ENCODE measurements at regions not wholly inside any gene's neighbourhood (a gene's known extent, or its start where the extent isn't known, plus 50 kb on each side); places are given as distances from the start of the nearest gene placed in this dataset.
A peak's percentile ranks its signal among the peaks of the same experiment; 100 is the strongest.
"Not testable (repeated sequence)": the region's sequence is repeated elsewhere in the genome, so short reads cannot be mapped to it uniquely, and the experiment has no call there.

- no peaks in the 10 kb centered on the region for H3K9me3 ChIP-seq (replicated peaks; ENCODE audit: low read length)
- no peaks in the 10 kb centered on the region for H3K4me1 ChIP-seq (ENCODE audit: control insufficient read depth, insufficient read depth, low read length)
- H3K4me2 ChIP-seq (ENCODE audit: low read length): no peak overlapping the region
- no peaks in the 10 kb centered on the region for H3K27me3 ChIP-seq (ENCODE audit: control insufficient read depth, insufficient read depth, low read length)
- no peaks in the 10 kb centered on the region for H3K36me3 ChIP-seq (ENCODE audit: insufficient read depth, low read length)
- H3K9ac ChIP-seq (ENCODE audit: low read depth, low read length): no peak overlapping the region
- no peak overlapping the region for H3K4me3 ChIP-seq (ENCODE audit: low read length)
Observed at GRCh38 chr2:57685032-57685431, 361.6 kb upstream of the VRK2 start.

- Histone ChIP-seq H3K9ac (ENCODE audit: low read depth, low read length) (no peak overlapping the region), H3K4me2 (ENCODE audit: low read length) (no peak overlapping the region), H3K36me3 (ENCODE audit: insufficient read depth, low read length) (no peaks in the 10 kb centered on the region), H3K9me3 (replicated peaks; ENCODE audit: low read length) (peaks cover 3% of the 10 kb centered on the region), H3K27me3 (ENCODE audit: control insufficient read depth, insufficient read depth, low read length) (no peaks in the 10 kb centered on the region), H3K4me1 (ENCODE audit: control insufficient read depth, insufficient read depth, low read length) (no peaks in the 10 kb centered on the region), H3K4me3 (ENCODE audit: low read length) (no peak overlapping the region)
Observed at GRCh38 chr2:57692395-57692794, 354.2 kb upstream of the VRK2 start.

GRCh38 chr2:57693177-57693576, 353.4 kb upstream of the VRK2 start:
- H3K4me3 ChIP-seq (ENCODE audit: low read length): no peak overlapping the region
- no peaks in the 10 kb centered on the region for H3K27me3 ChIP-seq (ENCODE audit: control insufficient read depth, insufficient read depth, low read length)
- no peak overlapping the region for H3K4me2 ChIP-seq (ENCODE audit: low read length)
- no peak overlapping the region for H3K9ac ChIP-seq (ENCODE audit: low read depth, low read length)
- H3K36me3 ChIP-seq (ENCODE audit: insufficient read depth, low read length): no peaks in the 10 kb centered on the region
- no peaks in the 10 kb centered on the region for H3K4me1 ChIP-seq (ENCODE audit: control insufficient read depth, insufficient read depth, low read length)
- H3K9me3 ChIP-seq (replicated peaks; ENCODE audit: low read length): peaks cover 3% of the 10 kb centered on the region

DNA sequence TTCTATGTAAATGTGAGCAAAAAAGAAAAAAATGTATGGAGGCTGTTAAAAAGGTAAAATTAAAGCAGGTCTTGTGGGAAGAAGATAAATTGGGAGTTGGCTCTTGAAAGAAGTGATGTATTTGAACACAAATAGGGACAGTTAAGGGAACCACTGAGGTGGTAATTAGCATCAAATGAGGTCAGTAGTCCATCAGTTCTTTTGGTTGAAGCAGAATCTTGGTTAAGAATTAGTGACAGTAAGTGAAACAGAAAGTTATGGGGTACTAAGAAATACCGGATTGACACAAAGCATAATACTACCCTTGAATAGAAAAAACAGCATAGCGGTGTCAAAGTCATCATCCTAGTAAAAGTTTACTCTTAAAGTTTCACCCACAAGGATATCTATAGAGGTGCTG, 352.6 kb upstream of the VRK2 start:
- Histone ChIP-seq H3K27me3 (ENCODE audit: control insufficient read depth, insufficient read depth, low read length) (no peaks in the 10 kb centered on the region), H3K9ac (ENCODE audit: low read depth, low read length) (no peak overlapping the region), H3K9me3 (replicated peaks; ENCODE audit: low read length) (peaks cover 3% of the 10 kb centered on the region), H3K4me2 (ENCODE audit: low read length) (no peak overlapping the region), H3K4me3 (ENCODE audit: low read length) (no peak overlapping the region), H3K4me1 (ENCODE audit: control insufficient read depth, insufficient read depth, low read length) (no peaks in the 10 kb centered on the region), H3K36me3 (ENCODE audit: insufficient read depth, low read length) (no peaks in the 10 kb centered on the region)

DNA sequence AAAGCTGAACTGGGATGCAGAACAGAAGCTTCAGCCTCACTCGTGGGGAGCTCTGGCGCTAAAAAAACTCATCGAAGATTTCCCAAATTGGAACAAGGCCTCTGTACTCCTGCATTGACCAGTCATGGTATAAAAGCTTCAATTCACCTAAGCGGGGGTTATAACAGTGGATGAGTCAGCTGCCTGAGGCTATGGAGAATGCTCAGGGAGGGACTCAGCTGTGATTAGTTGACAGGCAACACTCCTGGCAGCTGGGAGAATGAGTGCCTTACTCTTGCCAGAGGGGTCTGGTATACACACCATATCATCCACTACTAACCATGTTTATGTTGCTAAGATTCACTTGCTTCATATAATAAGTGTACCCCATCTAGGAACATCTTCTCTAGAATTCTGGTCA, 350.6 kb upstream of the VRK2 start:
- H3K4me3 ChIP-seq (ENCODE audit: low read length): no peak overlapping the region
- H3K9ac ChIP-seq (ENCODE audit: low read depth, low read length): no peak overlapping the region
- no peaks in the 10 kb centered on the region for H3K9me3 ChIP-seq (replicated peaks; ENCODE audit: low read length)
- H3K4me1 ChIP-seq (ENCODE audit: control insufficient read depth, insufficient read depth, low read length): peaks cover 2% of the 10 kb centered on the region
- no peaks in the 10 kb centered on the region for H3K27me3 ChIP-seq (ENCODE audit: control insufficient read depth, insufficient read depth, low read length)
- H3K36me3 ChIP-seq (ENCODE audit: insufficient read depth, low read length): no peaks in the 10 kb centered on the region
- no peak overlapping the region for H3K4me2 ChIP-seq (ENCODE audit: low read length)

DNA sequence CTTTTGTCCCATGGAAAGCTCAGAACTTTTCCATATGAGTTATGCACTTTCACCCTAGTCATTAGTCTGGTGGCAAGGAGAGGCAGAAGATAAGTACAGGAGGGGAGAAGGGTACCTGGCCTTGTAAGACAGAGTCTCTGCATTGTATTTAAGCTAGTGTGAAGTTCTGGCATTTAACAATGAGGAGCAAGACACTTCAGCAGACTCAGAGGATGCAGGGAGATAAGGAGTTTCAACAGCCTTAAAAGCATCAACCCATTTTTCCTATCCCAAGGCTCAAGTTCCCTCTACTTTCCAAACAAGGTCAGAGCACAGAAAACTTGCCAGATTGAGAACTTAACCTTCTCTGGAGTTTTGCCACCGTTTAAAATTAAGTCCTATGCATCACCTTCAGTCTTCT, 348.2 kb upstream of the VRK2 start:
- H3K4me1 ChIP-seq (ENCODE audit: control insufficient read depth, insufficient read depth, low read length): peaks cover 8% of the 10 kb centered on the region

GRCh38 chr2:57698935-57699449, 347.6 kb upstream of the VRK2 start:
- Histone ChIP-seq H3K9me3 (replicated peaks; ENCODE audit: low read length) (no peaks in the 10 kb centered on the region), H3K4me3 (ENCODE audit: low read length) (no peak overlapping the region), H3K27me3 (ENCODE audit: control insufficient read depth, insufficient read depth, low read length) (no peaks in the 10 kb centered on the region), H3K36me3 (ENCODE audit: insufficient read depth, low read length) (no peaks in the 10 kb centered on the region), H3K4me1 (ENCODE audit: control insufficient read depth, insufficient read depth, low read length) (peaks cover 8% of the 10 kb centered on the region), H3K9ac (ENCODE audit: low read depth, low read length) (no peak overlapping the region), H3K4me2 (ENCODE audit: low read length) (no peak overlapping the region)

More for the DNA sequence above, 348.2 kb upstream of the VRK2 start:
- H3K9me3 ChIP-seq (replicated peaks; ENCODE audit: low read length): no peaks in the 10 kb centered on the region
- no peak overlapping the region for H3K9ac ChIP-seq (ENCODE audit: low read depth, low read length)
- no peaks in the 10 kb centered on the region for H3K36me3 ChIP-seq (ENCODE audit: insufficient read depth, low read length)
- H3K4me3 ChIP-seq (ENCODE audit: low read length): no peak overlapping the region
- H3K4me2 ChIP-seq (ENCODE audit: low read length): no peak overlapping the region
- no peaks in the 10 kb centered on the region for H3K27me3 ChIP-seq (ENCODE audit: control insufficient read depth, insufficient read depth, low read length)

DNA sequence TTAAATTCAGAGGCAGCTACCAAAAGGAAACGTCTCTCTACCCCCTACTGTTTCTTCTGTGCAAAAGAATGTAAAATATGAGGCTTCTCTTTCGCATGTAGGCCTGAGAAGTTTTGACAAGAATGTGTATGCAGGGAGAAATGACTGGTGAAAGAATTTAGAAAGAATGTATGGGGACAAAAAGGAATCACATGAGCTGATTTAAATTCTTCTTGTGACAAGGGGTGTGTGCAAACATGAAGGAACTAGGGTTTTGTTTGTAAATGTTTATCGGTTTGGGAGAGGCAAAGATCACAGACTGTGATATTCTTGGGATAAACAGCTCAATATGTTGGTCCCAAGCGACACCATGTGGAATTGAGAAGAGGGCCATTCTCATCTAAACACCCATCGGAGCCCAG, 345.2 kb upstream of the VRK2 start:
- Histone ChIP-seq H3K9me3 (replicated peaks; ENCODE audit: low read length) (no peaks in the 10 kb centered on the region), H3K9ac (ENCODE audit: low read depth, low read length) (no peak overlapping the region), H3K4me3 (ENCODE audit: low read length) (no peak overlapping the region), H3K4me1 (ENCODE audit: control insufficient read depth, insufficient read depth, low read length) (peaks cover 8% of the 10 kb centered on the region), H3K36me3 (ENCODE audit: insufficient read depth, low read length) (no peaks in the 10 kb centered on the region), H3K27me3 (ENCODE audit: control insufficient read depth, insufficient read depth, low read length) (no peaks in the 10 kb centered on the region), H3K4me2 (ENCODE audit: low read length) (no peak overlapping the region)

GRCh38 chr2:57703407-57703806, 343.2 kb upstream of the VRK2 start:
- Histone ChIP-seq H3K9ac (ENCODE audit: low read depth, low read length) (no peak overlapping the region), H3K36me3 (ENCODE audit: insufficient read depth, low read length) (no peaks in the 10 kb centered on the region), H3K9me3 (replicated peaks; ENCODE audit: low read length) (no peaks in the 10 kb centered on the region), H3K4me3 (ENCODE audit: low read length) (no peak overlapping the region), H3K4me1 (ENCODE audit: control insufficient read depth, insufficient read depth, low read length) (peaks cover 8% of the 10 kb centered on the region), H3K27me3 (ENCODE audit: control insufficient read depth, insufficient read depth, low read length) (no peaks in the 10 kb centered on the region), H3K4me2 (ENCODE audit: low read length) (no peak overlapping the region)

DNA sequence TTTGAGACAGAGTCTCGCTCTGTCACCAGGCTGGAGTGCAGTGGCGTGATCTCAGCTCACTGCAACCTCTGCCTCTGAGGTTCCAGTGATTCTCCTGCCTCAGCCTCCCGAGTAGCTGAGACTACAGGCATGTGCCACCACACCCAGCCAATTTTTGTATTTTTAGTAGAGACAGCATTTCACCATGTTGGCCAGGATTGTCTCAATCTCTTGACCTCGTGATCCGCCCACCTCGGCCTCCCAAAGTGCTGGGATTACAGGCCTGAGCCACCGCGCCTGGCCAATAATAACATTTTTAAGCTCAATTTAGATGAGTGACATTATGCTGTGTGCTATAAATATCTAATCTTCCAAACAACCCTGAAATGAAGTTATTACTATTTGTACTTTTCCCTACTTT, 338.8 kb upstream of the VRK2 start:
- H3K36me3 ChIP-seq (ENCODE audit: insufficient read depth, low read length): not testable (repeated sequence)

GRCh38 chr2:57711991-57712390, 334.6 kb upstream of the VRK2 start:
- H3K4me3 ChIP-seq (ENCODE audit: low read length): no peak overlapping the region
- no peaks in the 10 kb centered on the region for H3K9me3 ChIP-seq (replicated peaks; ENCODE audit: low read length)
- no peaks in the 10 kb centered on the region for H3K4me1 ChIP-seq (ENCODE audit: control insufficient read depth, insufficient read depth, low read length)
- H3K27me3 ChIP-seq (ENCODE audit: control insufficient read depth, insufficient read depth, low read length): no peaks in the 10 kb centered on the region
- no peak overlapping the region for H3K9ac ChIP-seq (ENCODE audit: low read depth, low read length)
- no peak overlapping the region for H3K4me2 ChIP-seq (ENCODE audit: low read length)
- no peaks in the 10 kb centered on the region for H3K36me3 ChIP-seq (ENCODE audit: insufficient read depth, low read length)

More for the DNA sequence above, 338.8 kb upstream of the VRK2 start:
- H3K4me1 ChIP-seq (ENCODE audit: control insufficient read depth, insufficient read depth, low read length); H3K9ac ChIP-seq (ENCODE audit: low read depth, low read length); H3K4me2 ChIP-seq (ENCODE audit: low read length); H3K4me3 ChIP-seq (ENCODE audit: low read length); H3K9me3 ChIP-seq (replicated peaks; ENCODE audit: low read length); H3K27me3 ChIP-seq (ENCODE audit: control insufficient read depth, insufficient read depth, low read length): not testable (repeated sequence)

DNA sequence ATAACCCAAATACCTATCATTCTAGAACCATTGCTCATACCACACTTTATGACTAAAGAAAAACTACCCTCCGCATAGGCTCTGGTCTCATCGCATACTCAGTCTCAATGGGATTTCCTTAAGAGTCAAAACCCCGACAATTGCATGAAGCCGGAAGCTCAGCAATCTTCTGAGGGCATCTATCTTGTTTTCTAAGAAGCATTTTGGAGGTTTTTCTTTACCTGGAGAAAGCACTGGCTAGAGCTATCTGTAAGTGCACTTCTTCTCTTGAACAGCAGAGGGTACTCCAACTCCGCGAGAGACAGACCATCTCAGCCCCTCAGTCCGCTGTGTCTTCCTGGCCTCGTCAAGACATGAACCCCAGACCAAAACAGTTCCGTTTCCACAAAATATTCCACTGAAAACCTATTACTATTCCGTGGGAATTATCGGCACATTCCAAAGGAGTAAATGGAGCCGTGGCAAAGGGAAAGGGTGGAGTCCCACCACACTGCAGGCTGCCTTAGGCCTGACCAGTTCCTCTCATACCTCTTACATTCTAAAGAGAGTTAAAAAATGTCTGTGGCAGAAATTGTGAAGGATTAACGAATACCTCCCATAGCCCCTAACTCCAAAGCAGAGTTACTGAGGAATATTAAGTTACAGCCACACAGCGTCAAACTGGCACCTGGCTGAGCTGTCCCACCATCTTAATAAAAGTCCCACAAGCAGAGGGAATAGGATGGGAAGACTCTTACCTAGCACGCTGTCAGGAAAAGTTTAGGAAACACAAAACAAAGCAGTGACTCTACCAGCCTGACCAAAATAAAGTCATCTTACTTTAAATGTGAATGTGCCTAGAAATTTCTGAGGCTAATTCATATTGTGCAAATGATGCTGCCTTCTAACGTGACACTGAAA, 325.6 kb upstream of the VRK2 start:
- H3K4me1 ChIP-seq (ENCODE audit: control insufficient read depth, insufficient read depth, low read length): peaks cover 17% of the 10 kb centered on the region
- peak overlapping the region; percentile 63 for H3K9ac ChIP-seq (ENCODE audit: low read depth, low read length)
- peak overlapping the region; percentile 77 for H3K4me2 ChIP-seq (ENCODE audit: low read length)
- H3K4me3 ChIP-seq (ENCODE audit: low read length): peak overlapping the region; percentile 51
- H3K27me3 ChIP-seq (ENCODE audit: control insufficient read depth, insufficient read depth, low read length): no peaks in the 10 kb centered on the region
- no peaks in the 10 kb centered on the region for H3K9me3 ChIP-seq (replicated peaks; ENCODE audit: low read length)
- H3K36me3 ChIP-seq (ENCODE audit: insufficient read depth, low read length): no peaks in the 10 kb centered on the region
